HuH-7.5 (cell line): ENCODE measurements at regions not wholly inside any gene's neighbourhood (a gene's known extent, or its start where the extent isn't known, plus 50 kb on each side); places are given as distances from the start of the nearest gene placed in this dataset.

Experiments
- DNase-seq: peaks from one replicate; pipeline ENCODE4 v3.0.0; 2011; ENCODE audit warnings: low spot score

- DNase-seq = no peak
These were observed 350.8 kb downstream of the CDH2 start for GRCh38 chr18:27826101-27826500.

- DNase-seq = no peak
These were observed 351.2 kb downstream of the CDH2 start for GRCh38 chr18:27825689-27826088.

- no peak for DNase-seq
These were observed 351.9 kb downstream of the CDH2 start for GRCh38 chr18:27824841-27825681.

- DNase-seq = no peak
These were observed 352.7 kb downstream of the CDH2 start for GRCh38 chr18:27824275-27824674.

- DNase-seq = no peak
These were observed 353.9 kb downstream of the CDH2 start for GRCh38 chr18:27823053-27823452.

GRCh38 chr18:27808683-27809082 is 368.2 kb downstream of the CDH2 start:
- DNase-seq = no peak

- no peak for DNase-seq
These were observed 373.0 kb downstream of the CDH2 start for GRCh38 chr18:27803957-27804356.

DNA sequence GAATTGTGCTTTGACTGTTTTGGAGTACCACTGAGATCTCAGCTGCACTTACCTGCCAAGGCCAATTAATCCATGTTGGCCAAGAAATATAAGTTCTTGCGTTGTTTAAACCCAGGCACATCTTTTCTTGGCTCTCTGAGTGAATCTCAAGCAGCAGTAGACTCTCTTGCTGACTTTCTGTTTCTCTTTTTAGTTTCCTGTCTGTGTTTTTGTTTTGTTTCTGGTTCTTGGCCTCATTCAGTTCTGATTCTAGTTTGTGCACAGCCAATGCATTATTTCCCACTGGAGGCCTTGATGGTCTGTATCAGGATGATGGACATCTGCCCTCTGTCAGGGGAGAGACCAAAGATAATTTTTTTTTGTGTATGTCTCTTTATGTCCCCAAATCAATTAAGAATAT is 379.4 kb downstream of the CDH2 start:
- no peak for DNase-seq

DNA sequence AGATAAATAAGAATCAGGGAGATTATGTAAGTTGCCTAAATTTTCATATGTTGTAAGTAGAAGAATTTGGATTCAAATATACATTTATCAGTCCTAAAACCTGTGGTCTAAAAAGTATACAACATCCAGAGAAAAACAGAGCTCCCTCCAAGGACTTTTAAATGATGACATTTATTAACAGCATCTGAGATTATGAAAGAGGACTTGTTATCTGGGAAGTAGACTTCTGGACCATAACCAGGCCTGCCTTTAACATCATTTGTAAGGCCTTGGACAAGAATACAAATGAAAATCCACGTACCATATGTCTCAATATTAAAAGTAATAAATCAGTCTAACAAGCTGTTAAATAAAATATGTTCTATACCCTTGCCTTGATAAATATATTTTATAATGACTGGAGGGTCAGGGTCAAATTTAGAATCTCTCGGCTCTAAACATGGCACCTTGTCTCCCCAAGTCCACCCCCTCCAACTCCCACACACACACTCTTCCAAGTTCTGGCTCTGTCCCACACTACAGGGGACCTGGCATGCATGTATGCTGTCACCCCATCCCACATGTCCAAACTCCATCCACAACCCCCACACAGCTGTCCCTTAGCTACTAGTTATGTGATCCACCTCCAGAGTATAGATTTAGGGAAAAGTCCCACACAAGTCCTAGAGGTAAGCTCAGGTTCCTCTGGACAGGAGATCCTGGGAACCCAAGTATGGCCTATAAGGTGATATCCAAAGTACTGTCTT is 382.6 kb downstream of the CDH2 start:
- DNase-seq = no peak

DNA sequence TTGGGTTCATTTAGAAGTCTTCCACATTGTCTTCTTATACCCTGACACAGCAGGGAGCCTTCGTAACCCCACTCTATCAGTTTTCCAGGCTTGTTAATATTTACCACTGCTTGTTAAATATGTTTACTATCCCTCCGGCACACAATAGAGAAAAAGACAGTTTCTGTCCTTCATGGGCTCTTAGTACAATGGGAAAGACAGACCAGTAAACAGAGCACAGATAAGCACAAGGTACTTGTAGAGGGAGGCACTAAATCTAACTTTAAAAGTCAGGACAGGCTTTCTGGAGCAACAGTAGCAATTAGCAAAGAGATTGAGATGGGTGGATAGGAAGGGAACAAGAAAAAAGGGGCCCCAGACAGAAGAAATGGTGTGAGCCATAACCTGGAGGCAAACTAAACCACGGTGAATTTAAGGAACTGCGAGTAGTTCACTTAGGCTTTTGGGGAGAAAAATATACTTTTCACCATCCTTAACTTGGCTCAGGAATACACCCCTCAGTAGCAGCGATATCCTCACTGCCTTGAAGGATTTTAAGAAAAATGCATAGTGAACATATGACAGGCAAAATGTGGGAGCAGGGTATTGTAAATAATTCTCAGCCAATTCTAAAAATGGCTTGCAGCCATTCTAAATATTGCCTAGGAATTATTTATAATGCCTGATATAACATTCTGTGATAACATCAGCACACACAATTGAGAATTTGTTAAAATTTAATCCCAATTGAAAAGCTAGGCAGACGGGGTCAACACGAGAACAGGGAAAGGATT is 383.7 kb downstream of the CDH2 start:
- DNase-seq = no peak

- DNase-seq = no peak
These were observed 387.5 kb downstream of the CDH2 start for GRCh38 chr18:27789406-27789805.

GRCh38 chr18:27787547-27787946 is 389.4 kb downstream of the CDH2 start:
- no peak for DNase-seq

DNA sequence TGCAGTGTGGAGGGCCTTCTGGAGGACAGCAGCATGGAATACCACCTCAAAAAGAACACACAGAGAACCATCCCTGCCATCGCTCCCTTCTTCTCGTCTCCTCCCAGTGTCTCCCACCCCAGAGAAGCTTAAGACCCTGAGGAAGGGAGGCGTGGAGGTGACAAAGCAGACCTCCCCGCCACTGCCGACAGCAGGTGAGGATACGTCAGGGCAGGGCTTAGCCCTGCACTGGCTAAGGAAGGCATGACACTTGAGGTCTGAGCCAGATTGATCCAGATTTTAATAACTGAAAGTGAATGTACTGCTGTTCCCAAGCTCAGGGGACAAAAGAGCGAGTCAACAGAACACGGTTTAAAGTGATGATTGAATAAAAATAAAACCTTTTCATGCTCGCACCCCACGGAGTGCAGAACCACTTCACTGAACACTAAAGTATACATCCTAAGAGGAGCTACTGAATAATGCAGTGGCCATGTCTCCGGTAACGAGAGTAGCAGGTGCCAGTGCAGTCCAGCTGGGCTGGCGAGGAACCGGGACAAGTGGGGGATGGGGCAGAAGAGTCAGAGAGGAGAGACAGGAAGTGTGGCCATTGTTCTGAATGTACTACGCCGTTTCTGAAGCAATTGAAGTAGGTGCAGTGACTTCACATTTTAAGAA is 391.0 kb downstream of the CDH2 start:
- DNase-seq = no peak

DNA sequence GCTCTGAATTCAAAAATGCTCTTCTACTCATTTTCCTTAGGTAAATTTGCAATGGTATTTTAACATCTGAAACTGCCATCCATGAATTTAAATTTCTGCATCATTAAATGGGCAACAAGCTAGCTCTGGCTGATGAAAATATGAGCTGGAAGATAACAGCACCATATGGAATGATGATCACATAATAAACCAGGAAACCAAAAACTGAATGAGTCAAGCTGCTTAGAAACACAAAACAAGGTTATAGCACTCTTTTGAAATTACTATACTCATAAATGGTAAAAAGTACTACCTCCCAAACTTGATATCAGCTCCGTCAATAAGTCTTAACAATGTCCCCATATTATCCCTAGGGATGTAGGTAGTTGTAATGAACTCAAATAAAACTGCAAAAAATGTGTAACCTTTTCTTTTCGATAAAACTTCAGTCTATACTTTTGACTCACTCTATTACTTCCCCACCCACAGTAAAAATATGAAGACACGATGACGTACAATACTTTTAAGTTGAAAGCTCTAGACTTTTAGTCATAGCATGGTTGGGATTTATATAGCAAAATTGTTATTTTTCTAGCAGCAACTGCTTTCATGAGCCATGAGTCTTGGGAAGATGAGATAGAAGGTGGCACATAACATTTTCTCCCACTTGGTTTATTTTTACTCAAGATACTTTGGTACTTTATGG is 396.7 kb downstream of the CDH2 start:
- no peak for DNase-seq

- DNase-seq = no peak
These were observed 398.0 kb downstream of the CDH2 start for GRCh38 chr18:27778925-27779324.

DNA sequence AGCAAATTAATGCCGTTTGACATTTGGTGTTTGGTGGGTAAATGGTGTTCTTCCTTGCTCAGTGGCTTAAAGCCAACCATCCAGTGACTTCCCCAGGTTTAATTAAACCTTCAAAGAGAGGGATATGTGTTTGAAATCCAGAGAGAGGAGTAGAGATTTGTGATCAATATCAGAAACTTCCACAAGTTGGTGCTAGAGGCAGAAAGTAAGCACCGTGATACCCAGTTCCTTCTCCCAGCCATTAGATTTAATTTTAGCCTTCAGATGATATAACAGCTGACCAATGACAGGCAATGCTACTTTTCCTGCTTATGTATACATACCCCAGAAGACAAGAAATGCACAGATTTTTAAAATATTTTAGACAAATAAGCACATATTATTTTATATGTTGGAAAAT is 398.5 kb downstream of the CDH2 start:
- DNase-seq = no peak

- no peak for DNase-seq
These were observed 404.8 kb downstream of the CDH2 start for GRCh38 chr18:27772081-27772480.

DNA sequence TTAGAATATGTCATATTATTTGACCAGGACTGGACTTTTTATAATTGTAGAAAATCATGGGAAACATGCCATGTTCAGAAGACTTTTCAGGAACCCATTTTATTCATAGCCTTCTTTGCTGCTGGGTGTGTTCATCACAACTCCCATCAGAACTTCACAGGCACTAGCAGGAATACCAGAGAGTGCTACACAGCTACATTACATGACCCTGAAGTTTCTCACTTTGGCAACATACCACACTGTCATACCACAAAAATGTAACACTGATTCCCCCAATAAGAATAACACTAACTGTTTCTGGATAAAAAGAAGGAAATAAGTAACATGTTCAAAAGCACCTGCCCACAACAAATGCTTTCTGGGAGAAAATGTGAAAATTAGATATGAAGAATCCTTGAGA is 405.4 kb downstream of the CDH2 start:
- no peak for DNase-seq

DNA sequence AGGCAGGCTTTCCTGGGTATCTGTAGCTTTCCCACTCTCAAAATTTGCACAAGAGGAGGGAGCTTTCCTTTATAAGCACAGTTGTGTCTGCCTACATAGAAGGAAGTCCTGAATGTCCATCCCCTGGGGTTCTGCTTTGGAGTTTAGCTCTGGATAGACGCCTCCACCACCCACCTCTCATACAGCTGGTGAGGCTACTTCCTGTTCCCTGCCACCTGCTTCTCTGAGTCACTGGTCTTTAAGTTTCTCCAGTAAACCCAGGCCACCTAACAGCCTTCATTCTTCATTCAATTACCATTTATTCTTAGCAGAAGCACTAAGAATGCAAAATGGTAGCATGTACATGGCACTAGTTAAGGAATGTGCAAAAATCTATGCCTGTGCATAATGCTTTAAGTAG is 407.8 kb downstream of the CDH2 start:
- DNase-seq = no peak

GRCh38 chr18:27763936-27764335 is 413.0 kb downstream of the CDH2 start:
- no peak for DNase-seq

DNA sequence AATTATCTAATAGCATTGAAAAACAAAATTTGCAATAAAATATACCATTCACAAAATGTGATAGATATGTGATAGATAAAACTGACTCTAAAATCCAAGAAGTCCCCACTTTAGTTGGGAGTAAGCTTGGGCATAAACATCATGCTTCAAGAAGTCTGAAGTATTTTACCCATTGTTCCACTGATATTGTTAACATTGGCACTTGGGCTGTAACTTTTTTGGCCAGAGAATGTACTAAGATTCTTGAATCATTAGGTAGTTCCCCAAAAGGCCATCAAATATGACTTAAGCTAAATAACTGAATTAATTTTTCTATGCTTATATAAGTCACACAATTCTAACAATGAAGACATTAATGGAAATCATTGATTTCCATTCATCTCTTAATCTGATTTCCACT is 413.6 kb downstream of the CDH2 start:
- no peak for DNase-seq

- DNase-seq = no peak
These were observed 414.9 kb downstream of the CDH2 start for GRCh38 chr18:27762054-27762453.
